Hematopoietic multipotent progenitor cell treated with erythropoietin and hydrocortisone succinate and interleukin-3 and kit ligand, for 15 days (in vitro differentiated cells): ENCODE measurements at regions not wholly inside any gene's neighbourhood (a gene's known extent, or its start where the extent isn't known, plus 50 kb on each side); places are given as distances from the start of the nearest gene placed in this dataset.
"Not testable (repeated sequence)": the region's sequence is repeated elsewhere in the genome, so short reads cannot be mapped to it uniquely, and the experiment has no call there.

ENCODE experiments used
- DNase-seq: peaks from one replicate; pipeline ENCODE4 v3.0.0-alpha.2; 2015; ENCODE audit warnings: low spot score

- DNase-seq = no peak
These were observed 97.2 kb downstream of the NOG start for GRCh38 chr17:56690441-56691291.

GRCh38 chr17:56694825-56695224 lies 101.3 kb downstream of the NOG start:
- no peak for DNase-seq

GRCh38 chr17:56697190-56697589 lies 103.7 kb downstream of the NOG start:
- DNase-seq = no peak

DNA sequence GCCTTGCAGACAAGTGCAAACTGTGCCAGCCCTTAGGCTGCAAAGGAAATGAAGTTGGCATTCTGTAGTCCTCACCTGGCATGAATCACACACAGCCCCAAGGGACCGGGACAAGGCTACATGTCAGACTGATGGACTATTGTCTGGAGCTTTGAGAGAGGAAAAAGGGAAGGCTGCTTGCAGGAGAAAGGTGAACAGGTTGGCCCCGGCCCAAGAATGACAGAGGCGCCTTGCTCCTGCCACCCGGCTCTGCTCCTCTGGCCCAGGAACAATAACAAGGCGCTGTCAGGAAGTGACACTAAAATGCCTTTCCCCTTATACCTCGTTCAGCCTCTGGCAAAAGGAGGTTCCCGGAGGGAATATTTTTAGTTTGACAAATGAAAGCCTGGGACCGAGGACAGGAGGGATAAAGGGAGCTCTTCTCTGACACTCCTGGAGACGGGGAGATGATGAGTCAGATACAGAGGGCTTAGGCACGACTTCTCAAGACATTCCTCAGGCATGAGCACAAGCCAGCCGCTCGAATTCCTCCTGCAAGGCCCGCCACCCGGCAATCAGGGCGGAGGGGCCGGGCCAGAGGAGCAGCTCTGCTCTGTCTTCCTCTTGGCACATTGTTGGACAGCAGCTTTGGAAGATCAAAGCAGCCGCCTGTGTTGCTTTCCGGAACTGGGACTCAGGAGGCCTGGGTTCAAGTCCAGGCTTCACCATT lies 105.8 kb downstream of the NOG start:
- DNase-seq = no peak

DNA sequence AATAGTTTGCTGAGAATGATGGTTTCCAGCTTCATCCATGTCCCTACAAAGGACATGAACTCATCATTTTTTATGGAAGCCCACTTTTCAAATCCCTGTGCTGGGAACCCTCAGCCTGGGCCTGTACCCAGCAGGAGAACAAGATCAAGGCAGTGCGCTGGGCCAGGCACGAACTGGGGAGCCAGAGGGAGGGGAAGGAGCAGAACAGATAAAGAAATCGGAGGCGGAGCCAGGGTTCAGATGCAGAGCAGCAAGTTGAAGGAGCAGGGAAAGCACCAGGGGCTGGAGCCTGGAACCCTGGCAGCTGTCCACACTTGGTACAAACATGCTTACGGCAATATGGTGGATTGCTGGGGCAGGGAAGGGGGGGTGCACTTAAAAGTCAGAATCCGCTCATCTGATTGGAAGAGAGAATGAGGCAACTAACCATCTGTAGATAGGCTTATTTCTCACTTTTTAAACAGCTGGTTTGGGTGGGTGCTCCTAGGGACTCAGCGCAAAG lies 107.5 kb downstream of the NOG start:
- DNase-seq = no peak

- DNase-seq = no peak
These were observed 114.1 kb downstream of the NOG start for GRCh38 chr17:56707312-56708219.

DNA sequence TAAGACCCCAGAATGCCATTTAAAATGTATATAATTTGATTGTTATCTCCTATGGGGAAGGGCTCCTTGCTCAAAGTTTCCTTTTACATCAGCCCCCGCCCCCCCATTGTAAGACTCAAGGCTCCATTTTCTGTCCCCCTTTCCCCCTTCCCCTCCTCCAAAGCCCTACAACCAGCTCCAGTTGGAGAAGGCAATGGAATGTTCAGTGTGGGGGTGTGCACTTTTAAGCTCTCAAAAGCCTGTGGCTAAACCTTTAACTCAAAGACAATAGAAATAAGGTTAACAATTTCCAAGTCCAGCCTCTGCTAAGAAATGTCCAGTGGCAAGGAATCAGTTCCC lies 114.7 kb downstream of the NOG start:
- DNase-seq = no peak

GRCh38 chr17:56708670-56709410 lies 115.3 kb downstream of the NOG start:
- no peak for DNase-seq

- DNase-seq = no peak
These were observed 117.5 kb downstream of the NOG start for GRCh38 chr17:56710986-56711385.

DNA sequence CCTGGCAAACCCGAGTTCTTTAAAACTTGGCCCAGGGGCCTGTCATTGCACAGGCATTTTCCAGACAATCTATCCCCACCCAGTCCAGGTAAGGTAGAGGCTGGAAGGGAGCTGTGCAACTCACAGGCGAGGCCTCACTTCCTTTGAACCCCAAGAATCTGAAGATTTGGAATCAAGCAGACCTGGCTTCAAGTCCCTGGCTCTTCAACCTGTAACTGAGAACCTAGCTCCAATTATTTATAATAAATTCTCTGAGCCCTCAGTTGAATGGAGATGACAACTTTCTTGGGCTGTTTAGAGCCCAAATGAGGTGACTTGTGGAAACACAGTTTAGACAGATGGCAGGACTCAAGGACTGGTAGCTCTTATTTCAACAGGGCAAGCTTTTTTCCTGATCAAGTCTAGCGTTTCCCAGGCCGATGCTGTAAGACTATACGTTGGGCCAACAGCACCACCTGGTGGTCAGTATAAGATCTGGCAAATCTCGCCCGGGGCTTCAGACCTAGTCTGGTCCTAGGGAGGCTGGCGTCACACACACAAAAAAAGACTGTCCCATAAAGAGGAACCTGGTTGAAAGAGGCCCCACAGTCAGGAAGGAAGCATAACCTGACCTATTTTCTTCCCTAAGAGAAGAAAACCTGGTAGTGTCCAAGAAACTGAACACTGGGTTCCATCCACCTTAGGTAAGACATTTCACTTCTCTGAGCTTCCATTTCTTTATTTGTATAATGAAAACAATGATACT lies 117.9 kb downstream of the C17orf67 start:
- DNase-seq = peak; percentile 65

DNA sequence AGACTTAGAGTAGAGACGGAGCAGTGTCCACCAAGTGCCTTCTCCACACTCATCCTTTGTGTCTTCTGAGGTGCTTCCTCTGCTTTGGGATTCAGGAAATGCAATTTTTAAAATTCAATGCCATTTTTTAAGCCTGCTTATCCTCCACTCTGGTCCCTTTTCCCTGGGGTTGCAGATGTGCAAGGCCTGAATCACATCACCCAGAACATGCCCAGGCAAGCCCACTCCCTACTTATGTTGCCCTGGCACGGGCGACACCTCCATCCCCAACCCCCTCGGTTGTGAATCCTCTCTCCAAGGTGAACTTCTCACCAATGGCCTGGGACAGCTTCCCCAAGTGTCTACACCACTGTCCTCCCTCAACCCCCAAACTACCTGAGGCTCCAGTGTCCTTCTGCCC lies 116.2 kb downstream of the C17orf67 start:
- no peak for DNase-seq

DNA sequence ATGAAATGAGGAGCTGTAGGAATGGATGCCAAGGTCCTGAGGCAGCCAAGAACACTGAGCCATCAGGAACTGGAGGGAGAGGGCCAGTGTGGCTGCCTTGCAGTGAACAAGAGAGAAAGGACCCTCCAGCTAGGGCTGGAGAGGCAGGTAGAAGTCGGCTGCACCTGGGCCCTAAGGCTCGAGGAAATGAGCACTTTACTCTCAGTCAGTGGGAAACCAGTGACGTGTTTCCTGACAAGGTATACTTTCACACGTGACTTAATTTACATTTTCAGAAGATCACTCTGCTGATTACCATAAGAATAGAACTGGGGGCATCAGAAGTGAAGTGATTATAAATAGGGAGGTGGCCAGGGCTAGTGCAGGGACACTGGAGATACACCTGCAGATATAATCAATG lies 115.2 kb downstream of the C17orf67 start:
- no peak for DNase-seq

DNA sequence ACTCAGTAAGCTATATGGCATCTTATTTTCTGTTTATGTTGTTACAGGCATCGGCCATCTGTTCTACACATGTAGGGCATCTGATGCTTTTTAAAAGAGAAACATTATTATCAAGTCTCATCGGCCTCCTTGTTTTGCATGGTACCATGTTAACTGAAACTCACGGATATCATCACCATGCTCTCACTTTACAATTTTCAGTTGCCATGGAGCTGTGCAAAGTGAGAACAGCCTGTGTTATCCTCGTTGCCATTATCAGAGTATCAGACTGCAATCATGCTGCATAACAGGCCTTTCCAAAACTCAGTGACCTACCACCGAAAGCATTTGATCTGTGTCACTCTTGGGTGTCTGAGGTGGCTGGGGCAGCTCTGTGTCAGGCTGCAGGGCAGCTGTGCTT lies 110.3 kb downstream of the C17orf67 start:
- no peak for DNase-seq

- no peak for DNase-seq
These were observed 109.1 kb downstream of the C17orf67 start for GRCh38 chr17:56724664-56725063.

DNA sequence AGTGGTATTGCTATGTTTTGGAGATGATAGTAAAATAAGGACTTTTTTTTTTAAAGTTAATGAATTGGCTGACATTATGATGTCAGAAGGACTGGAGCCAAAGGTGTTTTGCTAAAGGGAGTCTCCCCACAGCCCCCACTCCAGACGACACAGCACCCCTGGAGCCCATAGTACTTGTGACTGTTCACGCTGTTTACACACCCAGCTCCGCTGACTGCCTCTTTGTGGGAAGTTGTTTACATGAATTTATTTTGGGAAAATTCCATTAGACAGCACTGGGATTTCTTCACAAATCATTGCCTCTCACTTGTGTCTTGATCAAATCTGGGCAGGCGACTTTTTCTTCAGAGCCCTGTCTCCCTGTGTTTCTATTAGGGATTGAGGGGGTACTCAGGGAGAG lies 108.6 kb downstream of the C17orf67 start:
- no peak for DNase-seq

DNA sequence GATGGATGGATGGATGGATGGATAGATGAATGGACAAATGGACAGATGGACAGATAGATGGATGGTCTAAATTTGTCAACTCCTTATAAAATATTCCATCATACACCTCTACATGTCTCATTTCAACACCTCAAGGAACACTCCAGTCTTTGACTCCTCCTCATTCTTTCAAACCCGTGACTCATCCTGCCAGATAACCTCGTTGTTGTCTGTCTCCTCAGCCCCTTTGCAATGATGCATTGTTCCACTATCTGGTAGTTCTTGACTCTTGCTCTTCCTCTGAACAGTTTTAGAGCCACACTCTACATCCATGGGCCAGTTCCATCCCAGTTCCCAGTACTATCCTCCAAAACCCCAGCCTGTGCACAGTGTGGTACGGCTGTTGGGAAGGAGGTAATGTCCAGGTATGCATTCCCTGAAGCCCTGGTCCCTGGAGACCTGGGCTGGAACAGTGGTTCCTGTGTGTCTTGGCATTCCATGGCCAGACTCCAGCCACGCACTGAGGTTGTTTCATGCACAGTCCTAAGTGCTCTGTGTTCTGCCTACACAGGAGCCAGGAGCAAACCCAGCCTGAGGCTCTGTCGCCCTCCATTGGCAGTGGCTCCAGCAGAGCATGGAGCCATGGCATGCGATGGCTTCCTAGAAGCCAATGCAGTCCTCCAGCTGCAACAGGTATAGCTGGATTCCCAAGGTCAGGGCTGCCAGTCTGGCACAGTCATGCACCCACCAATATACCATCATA lies 105.7 kb downstream of the C17orf67 start:
- DNase-seq = no peak

DNA sequence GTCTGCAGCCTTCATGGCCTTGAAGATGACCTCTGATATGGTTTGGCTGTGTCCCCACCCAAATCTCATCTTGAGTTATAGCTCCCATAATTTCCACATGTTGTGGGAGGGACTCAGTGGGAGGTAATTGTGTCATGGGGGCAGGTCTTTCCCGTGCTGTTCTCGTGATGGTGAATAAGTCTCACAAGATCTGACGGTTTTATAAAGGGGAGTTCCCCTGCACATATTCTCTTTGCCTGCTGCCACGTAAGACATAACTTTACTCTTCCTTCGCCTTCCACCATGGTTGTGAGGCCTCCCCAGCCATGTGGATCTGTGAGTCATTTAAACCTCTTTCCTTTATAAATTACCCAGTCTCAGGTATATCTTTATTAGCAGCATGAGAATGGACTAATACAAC lies 102.6 kb downstream of the C17orf67 start:
- DNase-seq = not testable (repeated sequence)

- no peak for DNase-seq
These were observed 99.9 kb downstream of the C17orf67 start for GRCh38 chr17:56733833-56734232.

GRCh38 chr17:56735842-56736241 lies 97.9 kb downstream of the C17orf67 start:
- no peak for DNase-seq
